ENCODE measurements at regions not wholly inside any gene's neighbourhood (a gene's known extent, or its start where the extent isn't known, plus 50 kb on each side); places are given as distances from the start of the nearest gene placed in this dataset.

GRCh38 chr1:213380865-213381264, 329.8 kb downstream of the RPS6KC1 start:
- H3K4me1 ChIP-seq (ENCODE audit: low read length), result no peaks in the 10 kb centered on the region

GRCh38 chr1:213381572-213382084, 330.6 kb downstream of the RPS6KC1 start:
- no peak overlapping the region for H3K27ac ChIP-seq (ENCODE audit: low read length)
- no peak overlapping the region for H3K4me2 ChIP-seq (ENCODE audit: low read length)
- no peaks in the 10 kb centered on the region for H3K79me2 ChIP-seq (ENCODE audit: low read length)
- no peak overlapping the region for H3K9ac ChIP-seq (ENCODE audit: low read length)
- H3K36me3 ChIP-seq (replicated peaks; ENCODE audit: low read depth, low read length), result no peaks in the 10 kb centered on the region
- TF ChIP-seq EZH2phosphoT487 (IDR thresholded peaks at IDR 0.05; ENCODE audit: low read depth), result no peak
- TF ChIP-seq, protein P1, sequence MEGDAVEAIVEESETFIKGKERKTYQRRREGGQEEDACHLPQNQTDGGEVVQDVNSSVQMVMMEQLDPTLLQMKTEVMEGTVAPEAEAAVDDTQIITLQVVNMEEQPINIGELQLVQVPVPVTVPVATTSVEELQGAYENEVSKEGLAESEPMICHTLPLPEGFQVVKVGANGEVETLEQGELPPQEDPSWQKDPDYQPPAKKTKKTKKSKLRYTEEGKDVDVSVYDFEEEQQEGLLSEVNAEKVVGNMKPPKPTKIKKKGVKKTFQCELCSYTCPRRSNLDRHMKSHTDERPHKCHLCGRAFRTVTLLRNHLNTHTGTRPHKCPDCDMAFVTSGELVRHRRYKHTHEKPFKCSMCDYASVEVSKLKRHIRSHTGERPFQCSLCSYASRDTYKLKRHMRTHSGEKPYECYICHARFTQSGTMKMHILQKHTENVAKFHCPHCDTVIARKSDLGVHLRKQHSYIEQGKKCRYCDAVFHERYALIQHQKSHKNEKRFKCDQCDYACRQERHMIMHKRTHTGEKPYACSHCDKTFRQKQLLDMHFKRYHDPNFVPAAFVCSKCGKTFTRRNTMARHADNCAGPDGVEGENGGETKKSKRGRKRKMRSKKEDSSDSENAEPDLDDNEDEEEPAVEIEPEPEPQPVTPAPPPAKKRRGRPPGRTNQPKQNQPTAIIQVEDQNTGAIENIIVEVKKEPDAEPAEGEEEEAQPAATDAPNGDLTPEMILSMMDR (IDR thresholded peaks at IDR 0.05; ENCODE audit: low read depth, low read length), result no peak
- no peaks in the 10 kb centered on the region for H3K9me3 ChIP-seq (ENCODE audit: insufficient read depth, low read length)
- no peaks in the 10 kb centered on the region for H4K20me1 ChIP-seq (ENCODE audit: insufficient read depth, low read length)
- no peak overlapping the region for H2AFZ ChIP-seq (ENCODE audit: low read depth, low read length)
- H3K4me1 ChIP-seq (ENCODE audit: low read length), result no peaks in the 10 kb centered on the region
- H3K4me3 ChIP-seq (ENCODE audit: low read length), result no peak overlapping the region
- H3K27me3 ChIP-seq (ENCODE audit: low read depth, low read length), result no peaks in the 10 kb centered on the region; the same call in 1 of the 2 replicates

More at GRCh38 chr1:213380865-213381264, 329.8 kb downstream of the RPS6KC1 start:
- Histone ChIP-seq H3K4me2 (ENCODE audit: low read length) (no peak overlapping the region), H3K79me2 (ENCODE audit: low read length) (no peaks in the 10 kb centered on the region), H3K27ac (ENCODE audit: low read length) (no peak overlapping the region), H3K27me3 (ENCODE audit: low read depth, low read length) (no peaks in the 10 kb centered on the region; the same call in 1 of the 2 replicates), H3K9me3 (ENCODE audit: insufficient read depth, low read length) (no peaks in the 10 kb centered on the region), H2AFZ (ENCODE audit: low read depth, low read length) (no peak overlapping the region), H3K9ac (ENCODE audit: low read length) (no peak overlapping the region), H3K4me3 (ENCODE audit: low read length) (no peak overlapping the region), H3K36me3 (replicated peaks; ENCODE audit: low read depth, low read length) (no peaks in the 10 kb centered on the region), H4K20me1 (ENCODE audit: insufficient read depth, low read length) (no peaks in the 10 kb centered on the region)
- no peak for TF ChIP-seq EZH2phosphoT487 (IDR thresholded peaks at IDR 0.05; ENCODE audit: low read depth)
- TF ChIP-seq, protein P1 (IDR thresholded peaks at IDR 0.05; ENCODE audit: low read depth, low read length), result no peak

GRCh38 chr1:213383465-213383864, 332.4 kb downstream of the RPS6KC1 start:
- H3K9me3 ChIP-seq (ENCODE audit: insufficient read depth, low read length), result no peaks in the 10 kb centered on the region
- H3K79me2 ChIP-seq (ENCODE audit: low read length), result no peaks in the 10 kb centered on the region
- no peaks in the 10 kb centered on the region for H4K20me1 ChIP-seq (ENCODE audit: insufficient read depth, low read length)
- no peak overlapping the region for H3K27ac ChIP-seq (ENCODE audit: low read length)
- H3K4me1 ChIP-seq (ENCODE audit: low read length), result no peaks in the 10 kb centered on the region
- H3K36me3 ChIP-seq (replicated peaks; ENCODE audit: low read depth, low read length), result no peaks in the 10 kb centered on the region
- H3K4me3 ChIP-seq (ENCODE audit: low read length), result no peak overlapping the region
- no peak overlapping the region for H3K4me2 ChIP-seq (ENCODE audit: low read length)
- no peak overlapping the region for H3K9ac ChIP-seq (ENCODE audit: low read length)
- H3K27me3 ChIP-seq (ENCODE audit: low read depth, low read length), result no peaks in the 10 kb centered on the region
- H2AFZ ChIP-seq (ENCODE audit: low read depth, low read length), result no peak overlapping the region
- TF ChIP-seq, protein P1 (IDR thresholded peaks at IDR 0.05; ENCODE audit: low read depth, low read length), result no peak
- no peak for TF ChIP-seq EZH2phosphoT487 (IDR thresholded peaks at IDR 0.05; ENCODE audit: low read depth)

DNA sequence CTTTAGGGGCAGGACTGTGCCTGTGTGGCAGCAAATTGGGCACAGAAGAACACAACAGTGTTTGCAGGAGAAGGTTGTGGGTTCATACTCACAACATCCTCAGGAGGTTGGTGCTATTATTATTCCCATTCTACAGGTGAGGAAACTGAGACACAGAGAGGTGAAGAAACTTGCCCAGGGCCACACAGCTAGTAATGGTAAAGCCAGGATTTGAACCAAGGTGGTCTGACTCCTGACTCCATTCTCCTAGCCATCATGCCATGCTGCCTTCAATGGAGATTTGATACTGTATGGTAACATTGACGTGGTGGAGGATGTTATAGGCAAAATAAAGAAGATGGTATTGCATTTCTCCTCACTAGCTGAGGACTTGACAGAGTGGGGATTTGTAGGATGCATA, 334.2 kb downstream of the RPS6KC1 start:
- Histone ChIP-seq H3K4me3 (ENCODE audit: low read length) (no peak overlapping the region), H3K9me3 (ENCODE audit: insufficient read depth, low read length) (no peaks in the 10 kb centered on the region), H3K79me2 (ENCODE audit: low read length) (no peaks in the 10 kb centered on the region), H3K4me2 (ENCODE audit: low read length) (no peak overlapping the region), H4K20me1 (ENCODE audit: insufficient read depth, low read length) (no peaks in the 10 kb centered on the region), H3K36me3 (replicated peaks; ENCODE audit: low read depth, low read length) (no peaks in the 10 kb centered on the region), H3K9ac (ENCODE audit: low read length) (no peak overlapping the region), H3K27me3 (ENCODE audit: low read depth, low read length) (no peaks in the 10 kb centered on the region), H3K4me1 (ENCODE audit: low read length) (no peaks in the 10 kb centered on the region), H3K27ac (ENCODE audit: low read length) (no peak overlapping the region), H2AFZ (ENCODE audit: low read depth, low read length) (no peak overlapping the region)
- TF ChIP-seq, protein P1 (IDR thresholded peaks at IDR 0.05; ENCODE audit: low read depth, low read length), result no peak
- TF ChIP-seq EZH2phosphoT487 (IDR thresholded peaks at IDR 0.05; ENCODE audit: low read depth), result no peak
